ENCODE measurements at regions not wholly inside any gene's neighbourhood (a gene's known extent, or its start where the extent isn't known, plus 50 kb on each side); places are given as distances from the start of the nearest gene placed in this dataset.

DNA sequence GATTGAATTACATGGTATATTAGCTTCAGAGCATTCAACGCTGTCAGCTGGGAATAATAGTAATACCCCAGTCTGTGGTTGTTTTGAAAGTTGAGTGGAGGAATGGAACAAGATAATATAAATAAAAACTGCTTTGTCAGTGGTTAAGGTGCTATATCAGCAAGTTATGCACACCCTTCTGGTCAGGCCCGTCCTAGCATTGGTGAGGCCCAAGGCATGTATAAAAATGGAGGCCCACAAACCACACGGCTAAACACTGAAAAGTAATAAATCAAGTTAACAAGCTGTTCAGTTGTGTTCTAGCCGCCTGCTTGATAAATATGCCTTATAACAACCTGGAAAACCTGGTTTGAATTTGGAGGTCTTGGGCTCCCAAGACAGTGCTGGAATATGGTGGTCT, 77.4 kb downstream of the PSMG1 start:
- FAIRE-seq (no peak), DNase-seq (ENCODE audit: insufficient read length, low spot score) (no peak)
- TF ChIP-seq, protein P1, sequence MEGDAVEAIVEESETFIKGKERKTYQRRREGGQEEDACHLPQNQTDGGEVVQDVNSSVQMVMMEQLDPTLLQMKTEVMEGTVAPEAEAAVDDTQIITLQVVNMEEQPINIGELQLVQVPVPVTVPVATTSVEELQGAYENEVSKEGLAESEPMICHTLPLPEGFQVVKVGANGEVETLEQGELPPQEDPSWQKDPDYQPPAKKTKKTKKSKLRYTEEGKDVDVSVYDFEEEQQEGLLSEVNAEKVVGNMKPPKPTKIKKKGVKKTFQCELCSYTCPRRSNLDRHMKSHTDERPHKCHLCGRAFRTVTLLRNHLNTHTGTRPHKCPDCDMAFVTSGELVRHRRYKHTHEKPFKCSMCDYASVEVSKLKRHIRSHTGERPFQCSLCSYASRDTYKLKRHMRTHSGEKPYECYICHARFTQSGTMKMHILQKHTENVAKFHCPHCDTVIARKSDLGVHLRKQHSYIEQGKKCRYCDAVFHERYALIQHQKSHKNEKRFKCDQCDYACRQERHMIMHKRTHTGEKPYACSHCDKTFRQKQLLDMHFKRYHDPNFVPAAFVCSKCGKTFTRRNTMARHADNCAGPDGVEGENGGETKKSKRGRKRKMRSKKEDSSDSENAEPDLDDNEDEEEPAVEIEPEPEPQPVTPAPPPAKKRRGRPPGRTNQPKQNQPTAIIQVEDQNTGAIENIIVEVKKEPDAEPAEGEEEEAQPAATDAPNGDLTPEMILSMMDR (IDR thresholded peaks at IDR 0.05; ENCODE audit: insufficient read depth, missing control alignments), result no peak

DNA sequence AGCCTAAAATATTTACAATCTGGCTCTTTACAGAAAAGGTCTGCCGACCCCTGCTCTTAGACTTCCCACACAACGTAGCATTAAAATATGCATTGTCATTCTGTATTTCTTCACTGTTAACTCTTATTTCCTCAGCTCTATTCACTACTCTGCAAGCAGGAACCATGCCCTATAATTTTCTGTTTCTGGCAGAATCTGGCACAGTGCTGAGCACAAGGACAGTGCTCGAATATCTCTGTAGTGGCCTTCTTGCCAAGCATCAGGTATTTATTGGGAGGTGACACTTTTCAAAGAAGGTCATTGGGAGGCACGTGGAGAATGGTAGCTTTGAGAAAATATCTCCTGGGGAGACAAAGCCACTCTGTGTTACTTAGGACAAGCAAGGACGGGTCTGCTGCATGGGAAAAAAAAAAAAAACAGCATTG, 77.9 kb downstream of the PSMG1 start:
- TF ChIP-seq, protein P1 (IDR thresholded peaks at IDR 0.05; ENCODE audit: insufficient read depth, missing control alignments), result no peak
- DNase-seq (ENCODE audit: insufficient read length, low spot score), result no peak
- no peak for FAIRE-seq

DNA sequence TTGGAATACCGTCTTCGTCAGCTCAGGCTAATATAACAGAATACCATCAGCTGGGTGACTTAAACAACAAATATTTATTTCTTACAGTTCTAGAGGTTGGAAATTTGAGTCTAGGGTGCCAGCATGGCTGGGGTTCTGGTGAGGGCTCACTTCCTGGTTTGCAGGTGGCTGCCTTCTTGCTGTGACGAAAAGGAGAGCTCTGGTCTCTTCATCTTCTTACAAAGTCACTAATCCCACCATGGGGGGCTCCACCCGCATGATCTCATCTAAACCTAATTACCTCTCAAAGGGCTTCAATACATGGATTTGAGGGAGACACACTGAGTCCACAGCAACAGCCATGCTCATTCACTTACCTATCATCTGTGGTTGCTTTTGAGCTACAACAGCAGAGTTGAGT, 78.3 kb downstream of the PSMG1 start:
- FAIRE-seq (no peak), DNase-seq (ENCODE audit: insufficient read length, low spot score) (no peak)
- TF ChIP-seq, protein P1 (IDR thresholded peaks at IDR 0.05; ENCODE audit: insufficient read depth, missing control alignments), result no peak

DNA sequence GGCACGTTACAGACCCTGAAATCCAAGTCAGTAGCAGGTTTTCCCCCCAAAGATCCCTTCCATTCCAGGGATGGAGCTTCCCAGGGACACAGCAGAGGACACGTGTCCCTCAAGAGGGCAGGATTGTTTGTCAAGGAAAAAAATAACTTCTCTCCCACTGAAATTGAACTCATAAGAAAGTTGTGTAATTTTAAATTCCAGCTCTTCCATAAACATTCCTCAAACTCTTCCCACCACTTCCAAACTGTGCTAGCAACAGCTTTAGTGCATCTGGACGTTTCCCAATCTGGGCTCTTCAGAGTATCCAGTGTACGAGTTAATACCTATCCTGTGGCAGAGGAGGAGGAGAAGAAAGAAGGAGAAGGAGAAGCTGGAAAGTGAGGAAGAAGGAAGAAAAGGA, 79.6 kb downstream of the PSMG1 start:
- DNase-seq (ENCODE audit: insufficient read length, low spot score) (no peak), FAIRE-seq (no peak)
- TF ChIP-seq, protein P1 (IDR thresholded peaks at IDR 0.05; ENCODE audit: insufficient read depth, missing control alignments), result no peak

DNA sequence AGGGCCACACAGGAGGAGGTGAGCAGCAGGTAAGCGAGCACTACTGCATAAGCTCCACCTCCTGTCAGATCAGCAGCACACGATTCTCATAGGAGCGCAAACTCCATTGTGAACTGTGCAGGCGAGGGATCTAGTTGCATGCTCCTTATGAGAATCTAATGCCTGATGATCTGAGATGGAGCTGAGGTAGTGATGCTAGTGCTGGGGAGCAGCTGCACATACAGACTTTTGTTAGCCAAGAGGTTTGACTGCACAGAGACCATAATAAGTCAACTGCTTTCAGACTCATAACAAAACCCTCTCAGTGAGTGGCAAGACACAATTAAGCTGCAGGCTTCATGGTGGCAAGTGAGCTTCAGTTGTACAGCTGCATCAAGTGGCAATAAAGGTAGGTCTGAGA, 83.4 kb downstream of the PSMG1 start:
- FAIRE-seq, result no peak
- TF ChIP-seq, protein P1 (IDR thresholded peaks at IDR 0.05; ENCODE audit: insufficient read depth, missing control alignments), result no peak
- no peak for DNase-seq (ENCODE audit: insufficient read length, low spot score)

DNA sequence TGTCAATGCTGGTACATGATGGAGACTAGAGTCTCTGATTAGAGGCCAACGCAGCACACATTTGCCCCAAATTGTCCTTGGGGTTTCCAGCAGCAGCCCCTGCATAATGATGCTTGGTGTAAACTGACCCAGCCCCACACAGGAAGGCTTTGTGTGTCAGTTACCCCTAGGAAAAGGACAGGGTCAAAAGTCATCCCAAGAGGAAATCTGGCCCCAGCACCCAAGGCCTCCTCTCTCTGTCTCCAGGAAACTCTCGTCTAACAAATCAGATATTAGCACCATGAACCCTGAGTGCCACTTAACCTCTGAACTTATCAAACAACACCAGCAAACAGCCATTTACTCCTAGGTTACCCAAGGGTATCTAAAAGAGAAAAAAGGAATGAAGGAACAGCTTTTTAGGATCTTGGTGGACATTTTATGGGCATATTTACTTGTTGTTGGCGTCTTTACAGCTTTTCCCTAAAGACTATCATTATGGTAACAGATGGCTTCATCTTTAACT, 84.5 kb downstream of the PSMG1 start:
- TF ChIP-seq, protein P1 (IDR thresholded peaks at IDR 0.05; ENCODE audit: insufficient read depth, missing control alignments), result no peak
- DNase-seq (ENCODE audit: insufficient read length, low spot score), result no peak
- no peak for FAIRE-seq

DNA sequence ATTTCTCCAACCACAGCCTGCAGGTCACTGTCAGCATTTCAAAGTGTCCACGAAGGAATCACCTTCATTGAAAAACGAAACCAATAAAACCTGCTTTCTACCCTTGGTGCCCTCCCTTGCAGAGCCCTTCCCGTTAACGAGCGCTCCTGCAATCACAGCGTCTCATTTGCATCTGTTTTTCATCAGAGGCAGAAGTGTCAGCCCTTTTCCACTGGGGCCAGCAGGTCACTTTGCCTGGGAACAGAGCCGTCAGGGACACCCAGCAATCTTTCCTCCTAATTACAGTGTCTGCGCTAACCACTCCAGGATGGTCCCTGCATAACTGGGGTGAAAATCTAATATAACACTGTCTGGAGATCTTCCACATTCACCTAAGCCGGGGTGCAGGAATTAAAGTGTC, 85.3 kb downstream of the PSMG1 start:
- no peak for DNase-seq (ENCODE audit: insufficient read length, low spot score)
- FAIRE-seq, result no peak
- TF ChIP-seq, protein P1 (IDR thresholded peaks at IDR 0.05; ENCODE audit: insufficient read depth, missing control alignments), result no peak
